ENCODE measurements at regions not wholly inside any gene's neighbourhood (a gene's known extent, or its start where the extent isn't known, plus 50 kb on each side); places are given as distances from the start of the nearest gene placed in this dataset.

GRCh38 chr12:103196467-103196866 is 239.0 kb downstream of the ASCL1 start:
- no peak for DNase-seq

- no peak for DNase-seq
Measured at GRCh38 chr12:103197725-103198388, 240.4 kb downstream of the ASCL1 start.

- no peak for DNase-seq
Measured at GRCh38 chr12:103198499-103198898, 241.0 kb downstream of the ASCL1 start.

- DNase-seq, result no peak
Measured at GRCh38 chr12:103205906-103206305, 248.4 kb downstream of the ASCL1 start.

- DNase-seq, result no peak
Measured at GRCh38 chr12:103207936-103208335, 250.5 kb downstream of the ASCL1 start.

GRCh38 chr12:103241184-103241583 is 254.6 kb downstream of the C12orf42 start:
- DNase-seq, result no peak

- DNase-seq, result no peak
Measured at GRCh38 chr12:103244596-103244995, 251.2 kb downstream of the C12orf42 start.

GRCh38 chr12:103247531-103247930 is 248.2 kb downstream of the C12orf42 start:
- no peak for DNase-seq

- no peak for DNase-seq
Measured at GRCh38 chr12:103249607-103250006, 246.2 kb downstream of the C12orf42 start.

- DNase-seq, result no peak
Measured at GRCh38 chr12:103250487-103250886, 245.3 kb downstream of the C12orf42 start.
